ENCODE measurements at regions not wholly inside any gene's neighbourhood (a gene's known extent, or its start where the extent isn't known, plus 50 kb on each side); places are given as distances from the start of the nearest gene placed in this dataset.

DNA sequence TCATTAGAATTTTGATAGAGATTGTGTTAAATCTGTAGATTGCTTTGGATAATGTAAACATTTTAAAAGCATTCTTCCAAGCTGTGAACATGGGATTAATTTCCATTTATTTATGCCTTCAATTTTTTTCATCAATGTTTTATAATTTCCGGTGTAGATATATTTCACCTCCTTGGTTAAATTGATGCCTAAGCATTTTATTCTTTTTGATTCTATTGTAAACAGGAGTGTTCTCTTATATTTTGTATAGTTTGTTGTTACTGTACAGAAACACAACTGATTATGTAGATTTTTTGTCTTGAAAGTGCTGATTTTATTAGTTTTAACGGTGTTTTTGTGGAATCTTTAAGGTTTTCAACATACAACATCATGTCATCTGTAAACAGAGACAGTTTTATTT is 355.0 kb downstream of the EDEM1 start:
- no peaks in the 10 kb centered on the region for H3K27me3 Mint-ChIP-seq (ENCODE audit: low read depth)
- no peak overlapping the region for H3K27ac Mint-ChIP-seq
- TF ChIP-seq, protein P1, sequence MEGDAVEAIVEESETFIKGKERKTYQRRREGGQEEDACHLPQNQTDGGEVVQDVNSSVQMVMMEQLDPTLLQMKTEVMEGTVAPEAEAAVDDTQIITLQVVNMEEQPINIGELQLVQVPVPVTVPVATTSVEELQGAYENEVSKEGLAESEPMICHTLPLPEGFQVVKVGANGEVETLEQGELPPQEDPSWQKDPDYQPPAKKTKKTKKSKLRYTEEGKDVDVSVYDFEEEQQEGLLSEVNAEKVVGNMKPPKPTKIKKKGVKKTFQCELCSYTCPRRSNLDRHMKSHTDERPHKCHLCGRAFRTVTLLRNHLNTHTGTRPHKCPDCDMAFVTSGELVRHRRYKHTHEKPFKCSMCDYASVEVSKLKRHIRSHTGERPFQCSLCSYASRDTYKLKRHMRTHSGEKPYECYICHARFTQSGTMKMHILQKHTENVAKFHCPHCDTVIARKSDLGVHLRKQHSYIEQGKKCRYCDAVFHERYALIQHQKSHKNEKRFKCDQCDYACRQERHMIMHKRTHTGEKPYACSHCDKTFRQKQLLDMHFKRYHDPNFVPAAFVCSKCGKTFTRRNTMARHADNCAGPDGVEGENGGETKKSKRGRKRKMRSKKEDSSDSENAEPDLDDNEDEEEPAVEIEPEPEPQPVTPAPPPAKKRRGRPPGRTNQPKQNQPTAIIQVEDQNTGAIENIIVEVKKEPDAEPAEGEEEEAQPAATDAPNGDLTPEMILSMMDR (IDR thresholded peaks at IDR 0.05; ENCODE audit: unreplicated experiment in 3 of 3): no peak
- no peak overlapping the region for H3K4me3 Mint-ChIP-seq
- H3K4me1 Mint-ChIP-seq: no peaks in the 10 kb centered on the region
- H3K36me3 Mint-ChIP-seq (ENCODE audit: low read depth): no peaks in the 10 kb centered on the region
- peaks cover 27% of the 10 kb centered on the region for H3K9me3 Mint-ChIP-seq

DNA sequence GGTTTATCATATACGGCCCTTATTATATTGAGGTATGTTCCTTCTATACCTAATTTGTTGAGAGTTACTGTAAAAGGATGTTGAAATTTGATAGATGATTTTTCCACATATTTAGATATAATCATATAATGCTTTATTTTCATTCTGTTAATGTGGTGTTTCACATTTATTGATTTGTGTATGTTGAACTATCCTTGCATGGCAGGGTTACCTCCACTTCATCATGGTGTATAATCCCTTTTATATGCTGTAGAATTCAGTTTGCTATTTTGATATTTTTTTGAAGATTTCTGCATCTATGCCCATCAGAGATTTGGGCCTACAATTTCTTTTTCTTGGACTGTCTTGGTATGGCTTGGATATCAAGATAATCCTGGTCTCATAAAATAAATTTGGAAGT is 355.5 kb downstream of the EDEM1 start:
- no peaks in the 10 kb centered on the region for H3K4me1 Mint-ChIP-seq
- peaks cover 27% of the 10 kb centered on the region for H3K9me3 Mint-ChIP-seq
- no peak overlapping the region for H3K27ac Mint-ChIP-seq
- H3K27me3 Mint-ChIP-seq (ENCODE audit: low read depth): no peaks in the 10 kb centered on the region
- no peaks in the 10 kb centered on the region for H3K36me3 Mint-ChIP-seq (ENCODE audit: low read depth)
- TF ChIP-seq, protein P1 (IDR thresholded peaks at IDR 0.05; ENCODE audit: unreplicated experiment in 3 of 3): no peak
- H3K4me3 Mint-ChIP-seq: no peak overlapping the region

DNA sequence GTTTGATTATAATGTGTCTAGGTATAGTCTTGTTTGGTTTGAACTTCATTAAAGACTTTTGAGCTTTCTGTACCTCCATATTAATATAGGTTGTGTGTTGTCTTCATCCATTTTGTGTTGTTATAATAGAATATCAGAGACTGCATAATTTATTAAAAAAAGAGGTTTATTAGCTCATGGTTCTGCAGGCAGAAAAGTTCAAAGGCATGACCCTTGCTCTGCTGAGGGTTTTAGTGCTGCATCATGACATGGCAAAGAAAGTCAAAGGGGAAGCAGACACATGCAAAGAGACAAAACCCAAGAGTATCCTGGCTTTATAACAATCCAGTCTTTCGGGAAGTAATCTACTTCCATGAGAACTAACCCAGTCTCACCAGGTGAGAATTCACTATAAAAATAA is 358.2 kb downstream of the EDEM1 start:
- TF ChIP-seq, protein P1 (IDR thresholded peaks at IDR 0.05; ENCODE audit: unreplicated experiment in 3 of 3): no peak
- Mint-ChIP-seq H3K4me3 (no peak overlapping the region), H3K4me1 (no peaks in the 10 kb centered on the region), H3K9me3 (peaks cover 24% of the 10 kb centered on the region), H3K36me3 (ENCODE audit: low read depth) (no peaks in the 10 kb centered on the region), H3K27me3 (ENCODE audit: low read depth) (peaks cover 5% of the 10 kb centered on the region), H3K27ac (no peak overlapping the region)

DNA sequence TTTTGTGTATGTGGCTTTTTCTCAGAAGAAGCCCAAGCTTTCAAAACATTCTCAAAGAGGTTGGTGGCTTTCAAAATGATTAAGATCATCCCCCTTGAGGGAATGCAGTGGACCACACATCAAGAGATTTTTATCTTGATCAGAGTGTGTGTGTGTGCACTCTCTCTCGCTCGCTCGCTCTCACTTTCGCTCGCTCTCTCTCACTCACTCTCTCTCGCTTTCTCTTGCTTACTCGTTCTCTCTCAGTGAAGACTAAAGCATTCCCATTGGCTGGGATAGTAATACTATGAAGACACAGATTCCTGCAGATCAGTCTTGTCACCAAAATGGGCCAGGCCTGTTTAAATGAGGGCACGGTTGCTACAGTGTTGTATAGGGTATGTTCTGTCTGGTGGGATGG is 365.7 kb downstream of the EDEM1 start:
- no peaks in the 10 kb centered on the region for H3K4me1 Mint-ChIP-seq
- H3K27ac Mint-ChIP-seq: no peak overlapping the region
- H3K36me3 Mint-ChIP-seq (ENCODE audit: low read depth): no peaks in the 10 kb centered on the region
- H3K4me3 Mint-ChIP-seq: no peak overlapping the region
- peaks cover 5% of the 10 kb centered on the region for H3K27me3 Mint-ChIP-seq (ENCODE audit: low read depth)
- no peaks in the 10 kb centered on the region for H3K9me3 Mint-ChIP-seq
- TF ChIP-seq, protein P1 (IDR thresholded peaks at IDR 0.05; ENCODE audit: unreplicated experiment in 3 of 3): no peak

DNA sequence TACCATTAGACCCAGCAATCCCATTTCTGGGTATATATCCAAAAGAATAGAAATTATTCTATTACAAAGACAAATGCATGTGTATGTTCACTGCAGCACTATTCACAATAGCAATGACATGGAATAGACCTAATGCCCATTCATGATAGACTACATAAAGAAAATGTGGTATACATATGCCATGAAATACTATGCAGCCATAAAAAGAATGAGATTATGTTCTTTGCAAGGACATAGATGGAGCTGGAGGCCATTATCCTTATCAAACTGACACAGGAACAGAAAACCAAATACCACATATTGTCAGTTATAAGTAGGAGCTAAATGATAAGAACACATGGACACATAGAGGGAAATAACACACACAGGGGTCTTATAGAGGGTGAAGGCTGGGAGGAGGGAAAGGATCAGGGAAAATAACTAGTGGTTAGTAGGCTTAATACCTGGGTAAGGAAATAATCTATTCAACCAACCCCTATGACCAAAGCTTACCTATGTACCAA is 366.8 kb downstream of the EDEM1 start:
- H3K27ac Mint-ChIP-seq: no peak overlapping the region
- H3K36me3 Mint-ChIP-seq (ENCODE audit: low read depth): no peaks in the 10 kb centered on the region
- no peaks in the 10 kb centered on the region for H3K27me3 Mint-ChIP-seq (ENCODE audit: low read depth)
- no peaks in the 10 kb centered on the region for H3K9me3 Mint-ChIP-seq
- H3K4me1 Mint-ChIP-seq: no peaks in the 10 kb centered on the region
- no peak overlapping the region for H3K4me3 Mint-ChIP-seq
- TF ChIP-seq, protein P1 (IDR thresholded peaks at IDR 0.05; ENCODE audit: unreplicated experiment in 3 of 3): no peak

DNA sequence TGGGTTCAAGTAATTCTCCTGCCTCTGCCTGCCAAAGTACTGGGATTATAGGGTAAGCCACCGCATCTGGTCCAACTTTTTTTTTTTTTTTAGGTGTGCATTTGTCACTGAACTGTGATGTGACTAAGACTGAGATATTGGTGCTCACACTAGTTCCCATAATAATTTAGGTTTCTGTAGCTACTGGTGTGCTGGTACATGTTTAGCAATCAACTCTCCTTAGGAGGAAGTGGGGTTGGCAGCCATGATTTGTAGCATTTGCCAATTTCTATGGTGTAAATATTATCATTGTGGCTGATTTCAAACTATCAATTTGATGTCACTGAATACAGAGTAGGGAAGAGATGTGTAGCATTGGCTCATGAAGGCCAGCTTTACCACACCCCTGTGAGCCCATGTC is 372.7 kb downstream of the EDEM1 start:
- H3K27ac Mint-ChIP-seq: no peak overlapping the region
- H3K4me3 Mint-ChIP-seq: no peak overlapping the region
- peaks cover 2% of the 10 kb centered on the region for H3K27me3 Mint-ChIP-seq (ENCODE audit: low read depth)
- H3K9me3 Mint-ChIP-seq: peaks cover 3% of the 10 kb centered on the region
- H3K4me1 Mint-ChIP-seq: no peaks in the 10 kb centered on the region
- TF ChIP-seq, protein P1 (IDR thresholded peaks at IDR 0.05; ENCODE audit: unreplicated experiment in 3 of 3): no peak
- no peaks in the 10 kb centered on the region for H3K36me3 Mint-ChIP-seq (ENCODE audit: low read depth)
